ENCODE measurements at regions not wholly inside any gene's neighbourhood (a gene's known extent, or its start where the extent isn't known, plus 50 kb on each side); places are given as distances from the start of the nearest gene placed in this dataset.

- Mint-ChIP-seq H3K9me3 (peaks cover 7% of the 10 kb centered on the region), H3K27me3 (no peaks in the 10 kb centered on the region), H3K36me3 (ENCODE audit: insufficient read depth) (no peaks in the 10 kb centered on the region), H3K27ac (ENCODE audit: low read depth) (no peak overlapping the region), H3K4me3 (no peak overlapping the region), H3K4me1 (no peaks in the 10 kb centered on the region)
- DNase-seq (ENCODE audit: low spot score in 2 of 2): no peak
- ATAC-seq (replicated peaks; ENCODE audit: extremely low read depth, poor library complexity, severe bottlenecking): no peak
Observed at GRCh38 chr5:82910491-82910890, 166.7 kb downstream of the TMEM167A start.

- no peaks in the 10 kb centered on the region for H3K4me1 Mint-ChIP-seq
- DNase-seq (ENCODE audit: low spot score in 2 of 2) (no peak), ATAC-seq (replicated peaks; ENCODE audit: extremely low read depth, poor library complexity, severe bottlenecking) (no peak)
- no peak overlapping the region for H3K4me3 Mint-ChIP-seq
- H3K27me3 Mint-ChIP-seq: no peaks in the 10 kb centered on the region
- peaks cover under 1% of the 10 kb centered on the region for H3K9me3 Mint-ChIP-seq
- H3K27ac Mint-ChIP-seq (ENCODE audit: low read depth): no peak overlapping the region
- no peaks in the 10 kb centered on the region for H3K36me3 Mint-ChIP-seq (ENCODE audit: insufficient read depth)
Observed at GRCh38 chr5:82909771-82910170, 167.4 kb downstream of the TMEM167A start.

DNA sequence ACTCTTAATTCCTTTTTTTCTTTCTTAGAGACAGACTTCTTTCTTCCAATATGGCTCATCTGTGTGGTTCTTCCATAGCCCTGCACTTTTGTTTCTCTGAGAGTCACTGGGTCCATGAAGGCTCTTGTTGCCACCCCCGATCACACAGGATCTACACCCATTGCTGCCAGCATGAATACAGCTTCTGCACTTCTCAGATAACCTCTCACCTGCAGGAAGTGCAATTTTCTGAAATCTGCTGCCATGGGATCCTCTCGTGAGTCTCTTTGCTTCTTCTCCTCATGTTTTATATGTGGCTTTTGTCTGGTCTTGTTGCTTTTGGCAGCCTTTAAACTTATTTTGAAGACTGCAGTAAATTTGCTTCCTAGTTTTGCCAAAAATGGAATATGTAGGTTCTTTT, 171.2 kb downstream of the TMEM167A start:
- no peaks in the 10 kb centered on the region for H3K27me3 Mint-ChIP-seq
- DNase-seq (ENCODE audit: low spot score in 2 of 2): no peak
- ATAC-seq (replicated peaks; ENCODE audit: extremely low read depth, poor library complexity, severe bottlenecking): no peak
- H3K4me1 Mint-ChIP-seq: no peaks in the 10 kb centered on the region
- no peaks in the 10 kb centered on the region for H3K36me3 Mint-ChIP-seq (ENCODE audit: insufficient read depth)
- H3K27ac Mint-ChIP-seq (ENCODE audit: low read depth): no peak overlapping the region
- no peak overlapping the region for H3K4me3 Mint-ChIP-seq
- peaks cover 12% of the 10 kb centered on the region for H3K9me3 Mint-ChIP-seq

GRCh38 chr5:82901281-82901888, 175.8 kb downstream of the TMEM167A start:
- DNase-seq (ENCODE audit: low spot score in 2 of 2) (no peak), ATAC-seq (replicated peaks; ENCODE audit: extremely low read depth, poor library complexity, severe bottlenecking) (no peak)
- Mint-ChIP-seq H3K36me3 (ENCODE audit: insufficient read depth) (no peaks in the 10 kb centered on the region), H3K27me3 (no peaks in the 10 kb centered on the region), H3K27ac (ENCODE audit: low read depth) (no peak overlapping the region), H3K4me3 (no peak overlapping the region), H3K4me1 (no peaks in the 10 kb centered on the region), H3K9me3 (peaks cover 17% of the 10 kb centered on the region)

GRCh38 chr5:82894716-82895115, 182.5 kb downstream of the TMEM167A start:
- H3K27me3 Mint-ChIP-seq: no peaks in the 10 kb centered on the region
- H3K4me3 Mint-ChIP-seq: no peak overlapping the region
- DNase-seq (ENCODE audit: low spot score in 2 of 2): no peak
- ATAC-seq (replicated peaks; ENCODE audit: extremely low read depth, poor library complexity, severe bottlenecking): no peak
- H3K27ac Mint-ChIP-seq (ENCODE audit: low read depth): no peak overlapping the region
- no peaks in the 10 kb centered on the region for H3K36me3 Mint-ChIP-seq (ENCODE audit: insufficient read depth)
- H3K9me3 Mint-ChIP-seq: peaks cover 5% of the 10 kb centered on the region
- no peaks in the 10 kb centered on the region for H3K4me1 Mint-ChIP-seq

- ATAC-seq (replicated peaks; ENCODE audit: extremely low read depth, poor library complexity, severe bottlenecking): no peak
- Mint-ChIP-seq H3K9me3 (no peaks in the 10 kb centered on the region), H3K4me1 (no peaks in the 10 kb centered on the region), H3K27me3 (no peaks in the 10 kb centered on the region), H3K36me3 (ENCODE audit: insufficient read depth) (no peaks in the 10 kb centered on the region), H3K4me3 (no peak overlapping the region), H3K27ac (ENCODE audit: low read depth) (no peak overlapping the region)
- no peak for DNase-seq (ENCODE audit: low spot score in 2 of 2)
Observed at GRCh38 chr5:82889088-82889487, 188.1 kb downstream of the TMEM167A start.

- no peaks in the 10 kb centered on the region for H3K4me1 Mint-ChIP-seq
- ATAC-seq (replicated peaks; ENCODE audit: extremely low read depth, poor library complexity, severe bottlenecking) (no peak), DNase-seq (ENCODE audit: low spot score in 2 of 2) (no peak)
- no peak overlapping the region for H3K4me3 Mint-ChIP-seq
- H3K27ac Mint-ChIP-seq (ENCODE audit: low read depth): no peak overlapping the region
- H3K9me3 Mint-ChIP-seq: no peaks in the 10 kb centered on the region
- no peaks in the 10 kb centered on the region for H3K27me3 Mint-ChIP-seq
- no peaks in the 10 kb centered on the region for H3K36me3 Mint-ChIP-seq (ENCODE audit: insufficient read depth)
Observed at GRCh38 chr5:82886911-82887310, 190.3 kb downstream of the TMEM167A start.

- ATAC-seq (replicated peaks; ENCODE audit: extremely low read depth, poor library complexity, severe bottlenecking) (no peak), DNase-seq (ENCODE audit: low spot score in 2 of 2) (no peak)
- no peaks in the 10 kb centered on the region for H3K9me3 Mint-ChIP-seq
- H3K36me3 Mint-ChIP-seq (ENCODE audit: insufficient read depth): no peaks in the 10 kb centered on the region
- no peak overlapping the region for H3K27ac Mint-ChIP-seq (ENCODE audit: low read depth)
- H3K4me1 Mint-ChIP-seq: no peaks in the 10 kb centered on the region
- no peak overlapping the region for H3K4me3 Mint-ChIP-seq
- H3K27me3 Mint-ChIP-seq: no peaks in the 10 kb centered on the region
Observed at GRCh38 chr5:82885627-82886389, 191.4 kb downstream of the TMEM167A start.

DNA sequence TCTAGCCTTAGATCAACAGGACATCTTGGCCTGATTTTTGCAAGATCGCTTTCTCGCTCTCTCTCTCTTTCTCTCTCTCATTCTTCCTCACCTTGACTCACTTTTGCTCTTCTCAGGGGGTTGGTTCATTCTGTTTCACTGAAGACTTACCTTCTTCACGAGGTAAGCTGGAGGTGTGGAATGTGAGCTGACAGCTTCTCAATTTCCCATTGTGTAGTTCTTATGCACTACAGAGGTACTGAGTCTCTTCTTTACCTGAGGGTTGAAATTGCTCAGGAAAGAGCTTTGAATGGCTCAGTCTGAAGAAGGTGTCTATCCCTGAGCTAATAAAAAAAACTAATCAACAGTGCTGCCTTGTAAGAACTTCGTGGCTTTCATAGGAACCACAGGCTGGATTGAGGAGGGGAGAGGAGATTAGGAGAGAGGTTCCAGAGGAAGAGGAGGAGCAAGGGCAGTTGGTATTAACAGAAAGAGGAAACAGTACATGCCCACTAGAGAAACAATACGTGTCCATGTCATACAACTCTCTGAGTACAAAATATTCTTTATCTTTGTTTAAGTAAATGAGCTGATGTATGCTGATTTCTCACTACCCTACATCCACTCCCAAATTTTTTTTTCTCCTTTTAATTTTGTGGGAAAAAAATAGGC, 192.2 kb downstream of the TMEM167A start:
- no peak for DNase-seq (ENCODE audit: low spot score in 2 of 2)
- Mint-ChIP-seq H3K4me1 (no peaks in the 10 kb centered on the region), H3K9me3 (peaks cover 6% of the 10 kb centered on the region), H3K27me3 (no peaks in the 10 kb centered on the region), H3K27ac (ENCODE audit: low read depth) (no peak overlapping the region), H3K36me3 (ENCODE audit: insufficient read depth) (no peaks in the 10 kb centered on the region), H3K4me3 (no peak overlapping the region)
- ATAC-seq (replicated peaks; ENCODE audit: extremely low read depth, poor library complexity, severe bottlenecking): no peak

DNA sequence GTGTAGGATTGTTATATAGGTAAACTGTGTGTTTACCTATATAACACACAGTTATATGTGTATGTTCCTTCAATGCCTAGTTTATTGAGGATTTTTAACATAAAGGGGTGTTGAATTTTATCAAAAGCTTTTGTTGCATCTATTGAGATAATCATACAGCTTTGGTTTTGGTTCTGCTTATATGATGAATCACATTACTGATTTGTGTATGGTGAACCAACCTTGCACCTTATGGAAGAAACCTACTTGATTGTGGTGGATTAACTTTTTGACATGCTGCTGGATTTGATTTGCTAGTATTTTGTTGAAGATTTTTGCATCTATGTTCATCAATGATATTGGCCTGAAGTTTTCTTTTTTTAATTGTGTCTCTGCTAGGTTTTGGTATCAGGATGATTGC, 194.9 kb downstream of the TMEM167A start:
- no peaks in the 10 kb centered on the region for H3K36me3 Mint-ChIP-seq (ENCODE audit: insufficient read depth)
- DNase-seq (ENCODE audit: low spot score in 2 of 2) (no peak), ATAC-seq (replicated peaks; ENCODE audit: extremely low read depth, poor library complexity, severe bottlenecking) (no peak)
- peaks cover 8% of the 10 kb centered on the region for H3K27me3 Mint-ChIP-seq
- no peak overlapping the region for H3K27ac Mint-ChIP-seq (ENCODE audit: low read depth)
- no peak overlapping the region for H3K4me3 Mint-ChIP-seq
- H3K4me1 Mint-ChIP-seq: no peaks in the 10 kb centered on the region
- H3K9me3 Mint-ChIP-seq: peaks cover 16% of the 10 kb centered on the region

GRCh38 chr5:82881571-82882174, 195.5 kb downstream of the TMEM167A start:
- Mint-ChIP-seq H3K36me3 (ENCODE audit: insufficient read depth) (no peaks in the 10 kb centered on the region), H3K9me3 (peaks cover 16% of the 10 kb centered on the region), H3K27ac (ENCODE audit: low read depth) (no peak overlapping the region), H3K4me1 (no peaks in the 10 kb centered on the region), H3K4me3 (no peak overlapping the region), H3K27me3 (peaks cover 10% of the 10 kb centered on the region)
- ATAC-seq (replicated peaks; ENCODE audit: extremely low read depth, poor library complexity, severe bottlenecking) (no peak), DNase-seq (ENCODE audit: low spot score in 2 of 2) (no peak)

DNA sequence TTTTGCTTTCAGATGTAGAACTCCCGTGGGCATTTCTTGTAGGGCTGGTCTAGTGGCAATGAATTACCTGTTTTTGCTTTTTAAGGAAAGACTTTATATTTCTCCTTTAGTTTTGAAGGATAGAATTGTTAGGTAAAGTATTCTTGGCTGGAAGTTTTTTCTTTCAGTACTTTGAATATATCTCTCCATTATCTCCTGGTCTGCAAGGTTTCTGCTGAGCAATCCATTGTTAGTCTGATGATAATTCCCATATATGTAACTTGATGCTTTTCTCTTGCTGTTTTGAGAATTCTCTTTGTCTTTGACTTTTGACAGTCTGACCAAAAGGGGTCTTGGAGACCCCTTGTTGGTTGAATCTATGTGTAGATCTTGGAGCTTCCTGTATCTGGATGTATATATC, 198.1 kb downstream of the TMEM167A start:
- no peak overlapping the region for H3K27ac Mint-ChIP-seq (ENCODE audit: low read depth)
- H3K9me3 Mint-ChIP-seq: peaks cover 16% of the 10 kb centered on the region
- DNase-seq (ENCODE audit: low spot score in 2 of 2) (no peak), ATAC-seq (replicated peaks; ENCODE audit: extremely low read depth, poor library complexity, severe bottlenecking) (no peak)
- H3K36me3 Mint-ChIP-seq (ENCODE audit: insufficient read depth): no peaks in the 10 kb centered on the region
- no peaks in the 10 kb centered on the region for H3K4me1 Mint-ChIP-seq
- no peak overlapping the region for H3K4me3 Mint-ChIP-seq
- H3K27me3 Mint-ChIP-seq: peaks cover 10% of the 10 kb centered on the region

GRCh38 chr5:82873452-82873851, 203.7 kb downstream of the TMEM167A start:
- Mint-ChIP-seq H3K4me1 (no peaks in the 10 kb centered on the region), H3K27me3 (peaks cover 10% of the 10 kb centered on the region), H3K36me3 (ENCODE audit: insufficient read depth) (no peaks in the 10 kb centered on the region), H3K4me3 (no peak overlapping the region), H3K9me3 (peaks cover 11% of the 10 kb centered on the region), H3K27ac (ENCODE audit: low read depth) (no peak overlapping the region)
- ATAC-seq (replicated peaks; ENCODE audit: extremely low read depth, poor library complexity, severe bottlenecking): no peak
- DNase-seq (ENCODE audit: low spot score in 2 of 2): no peak

Data from central memory CD8-positive, alpha-beta T cell (primary cell).